ENCODE measurements at regions not wholly inside any gene's neighbourhood (a gene's known extent, or its start where the extent isn't known, plus 50 kb on each side); places are given as distances from the start of the nearest gene placed in this dataset.

GRCh38 chr5:4044881-4045280, 449.2 kb downstream of the IRX1 start:
- TF ChIP-seq ZNF558 (tag by site-specific recombination; IDR thresholded peaks at IDR 0.05) (no peak), CTCF (tag by site-specific recombination; IDR thresholded peaks at IDR 0.05) (no peak), HOXA7 (CRISPR knock-in tag; IDR thresholded peaks at IDR 0.05; ENCODE audit: borderline replicate concordance) (no peak), ZNF580 (tag by site-specific recombination; IDR thresholded peaks at IDR 0.05) (no peak), ZNF24 (tag by site-specific recombination; IDR thresholded peaks at IDR 0.05) (no peak), ZNF544 (tag by site-specific recombination; IDR thresholded peaks at IDR 0.05) (no peak), TSHZ1 (tag by site-specific recombination; IDR thresholded peaks at IDR 0.05; ENCODE audit: borderline replicate concordance) (no peak), MYNN (tag by site-specific recombination; IDR thresholded peaks at IDR 0.05; ENCODE audit: borderline replicate concordance) (no peak), ZNF48 (tag by site-specific recombination; IDR thresholded peaks at IDR 0.05) (no peak), REST (tag by site-specific recombination; IDR thresholded peaks at IDR 0.05) (no peak), PRDM1 (tag by site-specific recombination; IDR thresholded peaks at IDR 0.05) (no peak), ZBTB1 (tag by site-specific recombination; IDR thresholded peaks at IDR 0.05) (no peak), ZNF449 (tag by site-specific recombination; IDR thresholded peaks at IDR 0.05) (no peak), ZNF660 (tag by site-specific recombination; IDR thresholded peaks at IDR 0.05) (no peak)
